ENCODE measurements at regions not wholly inside any gene's neighbourhood (a gene's known extent, or its start where the extent isn't known, plus 50 kb on each side); places are given as distances from the start of the nearest gene placed in this dataset.

DNA sequence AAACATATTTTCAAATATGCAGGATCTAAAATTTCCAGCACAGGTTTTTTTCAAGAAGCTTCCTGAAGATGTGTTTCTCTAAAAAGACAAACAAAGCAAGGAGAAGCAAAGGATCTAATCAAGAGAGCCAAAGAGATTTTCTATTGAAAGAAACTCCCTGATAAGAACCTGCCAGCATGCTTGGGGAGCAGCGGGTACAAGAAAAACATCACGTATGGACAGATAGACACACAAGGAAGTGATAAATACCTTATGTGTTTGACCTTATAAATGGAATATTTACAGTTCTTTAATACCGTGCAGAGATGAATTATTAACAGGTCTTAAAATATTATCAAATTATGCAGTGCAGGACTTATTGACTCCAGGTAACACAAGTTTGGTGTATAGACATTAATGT, 562.1 kb downstream of the DACH1 start:
- TF ChIP-seq POLR2A (IDR thresholded peaks at IDR 0.05; ENCODE audit: extremely low read depth, insufficient read length) (no peak), MYC (IDR thresholded peaks at IDR 0.05; ENCODE audit: low read depth, low read length) (no peak)
- TF ChIP-seq, protein P1, sequence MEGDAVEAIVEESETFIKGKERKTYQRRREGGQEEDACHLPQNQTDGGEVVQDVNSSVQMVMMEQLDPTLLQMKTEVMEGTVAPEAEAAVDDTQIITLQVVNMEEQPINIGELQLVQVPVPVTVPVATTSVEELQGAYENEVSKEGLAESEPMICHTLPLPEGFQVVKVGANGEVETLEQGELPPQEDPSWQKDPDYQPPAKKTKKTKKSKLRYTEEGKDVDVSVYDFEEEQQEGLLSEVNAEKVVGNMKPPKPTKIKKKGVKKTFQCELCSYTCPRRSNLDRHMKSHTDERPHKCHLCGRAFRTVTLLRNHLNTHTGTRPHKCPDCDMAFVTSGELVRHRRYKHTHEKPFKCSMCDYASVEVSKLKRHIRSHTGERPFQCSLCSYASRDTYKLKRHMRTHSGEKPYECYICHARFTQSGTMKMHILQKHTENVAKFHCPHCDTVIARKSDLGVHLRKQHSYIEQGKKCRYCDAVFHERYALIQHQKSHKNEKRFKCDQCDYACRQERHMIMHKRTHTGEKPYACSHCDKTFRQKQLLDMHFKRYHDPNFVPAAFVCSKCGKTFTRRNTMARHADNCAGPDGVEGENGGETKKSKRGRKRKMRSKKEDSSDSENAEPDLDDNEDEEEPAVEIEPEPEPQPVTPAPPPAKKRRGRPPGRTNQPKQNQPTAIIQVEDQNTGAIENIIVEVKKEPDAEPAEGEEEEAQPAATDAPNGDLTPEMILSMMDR (IDR thresholded peaks at IDR 0.05; ENCODE audit: low read depth, low read length) = no peak
- TF ChIP-seq, protein P2, sequence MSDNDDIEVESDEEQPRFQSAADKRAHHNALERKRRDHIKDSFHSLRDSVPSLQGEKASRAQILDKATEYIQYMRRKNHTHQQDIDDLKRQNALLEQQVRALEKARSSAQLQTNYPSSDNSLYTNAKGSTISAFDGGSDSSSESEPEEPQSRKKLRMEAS (IDR thresholded peaks at IDR 0.05; ENCODE audit: low read depth, low read length) = no peak

Measured in NB4 (cell line).